HG03354 (cell line): ENCODE measurements at regions not wholly inside any gene's neighbourhood (a gene's known extent, or its start where the extent isn't known, plus 50 kb on each side); places are given as distances from the start of the nearest gene placed in this dataset.
"Not testable (repeated sequence)": the region's sequence is repeated elsewhere in the genome, so short reads cannot be mapped to it uniquely, and the experiment has no call there.

Experiments used
- ATAC-seq: cut with Tn5 transposase; IDR thresholded peaks from one replicate; pipeline ENCODE4 v1.9.1; 2021; ENCODE audit warnings: mild to moderate bottlenecking; ENCODE audit not compliant: unreplicated experiment, poor library complexity, severe bottlenecking

- ATAC-seq = no peak
These were observed 239.1 kb upstream of the DIO3 start for GRCh38 chr14:101322223-101322622.

GRCh38 chr14:101323111-101323510 is 238.2 kb upstream of the DIO3 start:
- no peak for ATAC-seq

GRCh38 chr14:101323614-101324235 is 237.6 kb upstream of the DIO3 start:
- not testable (repeated sequence) for ATAC-seq

GRCh38 chr14:101325319-101325718 is 236.0 kb upstream of the DIO3 start:
- no peak for ATAC-seq

GRCh38 chr14:101328412-101329028 is 232.8 kb upstream of the DIO3 start:
- no peak for ATAC-seq

- no peak for ATAC-seq
These were observed 230.7 kb upstream of the DIO3 start for GRCh38 chr14:101330416-101331140.

GRCh38 chr14:101331141-101331525 is 230.2 kb upstream of the DIO3 start:
- ATAC-seq = no peak

GRCh38 chr14:101331661-101332169 is 229.6 kb upstream of the DIO3 start:
- ATAC-seq = no peak

- ATAC-seq = no peak
These were observed 229.0 kb upstream of the DIO3 start for GRCh38 chr14:101332281-101332680.

GRCh38 chr14:101333335-101334280 is 227.7 kb upstream of the DIO3 start:
- no peak for ATAC-seq

GRCh38 chr14:101334656-101335055 is 226.6 kb upstream of the DIO3 start:
- no peak for ATAC-seq

- no peak for ATAC-seq
These were observed 226.1 kb upstream of the DIO3 start for GRCh38 chr14:101335061-101335661.

- no peak for ATAC-seq
These were observed 225.1 kb upstream of the DIO3 start for GRCh38 chr14:101336183-101336582.

- no peak for ATAC-seq
These were observed 224.2 kb upstream of the DIO3 start for GRCh38 chr14:101337053-101337452.

GRCh38 chr14:101340556-101340955 is 220.7 kb upstream of the DIO3 start:
- no peak for ATAC-seq

- no peak for ATAC-seq
These were observed 213.2 kb upstream of the DIO3 start for GRCh38 chr14:101347893-101348777.

GRCh38 chr14:101349108-101349507 is 212.2 kb upstream of the DIO3 start:
- ATAC-seq = no peak

- no peak for ATAC-seq
These were observed 211.3 kb upstream of the DIO3 start for GRCh38 chr14:101350021-101350420.

GRCh38 chr14:101350691-101351090 is 210.6 kb upstream of the DIO3 start:
- ATAC-seq = no peak
